Activated CD4-positive, alpha-beta T cell treated with anti-CD3 and anti-CD28 coated beads, Interleukin-2, amount 50 U/mL, for 16 hours (primary cell): ENCODE measurements at regions not wholly inside any gene's neighbourhood (a gene's known extent, or its start where the extent isn't known, plus 50 kb on each side); places are given as distances from the start of the nearest gene placed in this dataset.

Experiments
- DNase-seq: peaks from one replicate; pipeline ENCODE4 v3.0.0-alpha.2; 2020

- no peak for DNase-seq
Measured at GRCh38 chr9:89776795-89777525, 172.1 kb downstream of the GADD45G start.

- no peak for DNase-seq
Measured at GRCh38 chr9:89777544-89777943, 172.7 kb downstream of the GADD45G start.

- no peak for DNase-seq
Measured at GRCh38 chr9:89778100-89779090, 173.6 kb downstream of the GADD45G start.

GRCh38 chr9:89779405-89780203, 174.8 kb downstream of the GADD45G start:
- DNase-seq, result no peak

- no peak for DNase-seq
Measured at GRCh38 chr9:89780959-89781358, 176.1 kb downstream of the GADD45G start.

DNA sequence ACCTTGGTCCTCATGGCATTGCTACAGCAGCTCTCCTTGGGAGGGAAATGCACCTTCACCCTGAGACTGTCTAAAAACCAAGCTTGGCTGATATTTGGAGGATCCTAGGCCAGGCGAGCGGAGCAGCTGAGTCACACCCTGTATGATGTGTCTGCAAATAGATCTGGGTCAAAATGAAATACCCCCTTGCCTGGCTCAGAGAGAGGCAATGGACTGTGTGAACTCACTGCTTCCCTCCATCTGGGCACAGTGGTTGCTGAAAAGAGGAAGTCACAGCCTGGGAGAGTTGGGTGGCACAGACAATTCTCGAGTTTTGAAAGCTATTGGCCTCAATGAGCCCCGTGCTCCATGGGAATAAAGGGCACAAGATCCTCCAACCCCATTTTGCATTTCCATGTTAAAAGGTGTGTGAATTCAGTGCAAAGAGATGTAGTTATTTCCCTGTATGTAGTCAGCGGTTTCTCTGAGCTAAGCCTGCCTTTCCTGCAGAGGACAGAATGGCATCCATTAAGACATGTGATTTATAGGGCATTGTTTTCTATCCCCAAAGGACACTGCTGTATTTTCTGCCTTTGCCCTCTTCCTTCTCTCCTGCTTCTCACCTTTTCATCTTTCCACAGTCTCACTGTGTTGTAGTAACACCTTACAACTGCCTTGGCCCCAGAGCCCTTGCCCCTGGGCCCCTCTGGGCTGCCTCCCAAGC, 177.2 kb downstream of the GADD45G start:
- peak; percentile 2 for DNase-seq

- DNase-seq, result no peak
Measured at GRCh38 chr9:89786655-89787054, 181.8 kb downstream of the GADD45G start.

GRCh38 chr9:89787595-89787994, 182.8 kb downstream of the GADD45G start:
- no peak for DNase-seq

DNA sequence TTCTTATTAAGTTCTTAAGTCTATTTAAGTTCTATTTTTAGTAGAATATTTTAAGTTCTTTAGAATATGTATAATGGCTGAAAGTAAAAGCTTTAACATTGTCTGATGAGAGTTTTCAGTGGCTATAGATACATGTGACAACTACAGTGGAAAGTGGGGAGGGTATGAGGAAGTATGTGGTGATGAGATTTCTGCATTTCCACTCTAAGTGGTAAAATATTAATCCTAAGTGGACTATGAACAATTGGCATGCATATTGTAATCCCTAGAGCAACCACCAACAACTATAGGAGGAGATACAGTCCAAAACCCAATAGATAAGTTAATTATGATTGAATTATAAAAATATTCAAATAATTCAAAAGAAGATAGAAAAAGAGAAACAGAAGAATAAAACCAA, 183.6 kb downstream of the GADD45G start:
- no peak for DNase-seq

GRCh38 chr9:89789922-89790510, 185.2 kb downstream of the GADD45G start:
- DNase-seq, result no peak

- no peak for DNase-seq
Measured at GRCh38 chr9:89790542-89791109, 185.8 kb downstream of the GADD45G start.

DNA sequence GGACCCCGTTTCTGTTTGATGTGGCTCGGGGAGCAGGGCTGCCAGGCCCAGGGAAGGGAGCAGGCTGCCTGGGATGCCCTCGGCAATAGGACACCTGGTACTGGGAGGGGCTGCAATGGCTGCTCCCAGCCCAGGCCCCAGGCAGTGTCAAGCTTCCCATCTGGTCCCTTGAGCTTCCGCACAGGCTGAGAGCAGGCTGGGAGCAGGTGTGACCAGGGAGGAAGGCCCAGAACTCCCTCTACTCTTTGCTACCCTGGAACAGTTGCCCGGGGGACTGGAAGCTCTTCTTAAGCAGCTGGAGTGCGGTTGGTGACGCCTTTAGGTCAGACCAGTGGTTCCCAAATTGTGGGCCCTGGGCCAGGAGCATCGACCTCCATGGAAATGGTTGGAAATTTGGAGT, 186.9 kb downstream of the GADD45G start:
- DNase-seq, result no peak

DNA sequence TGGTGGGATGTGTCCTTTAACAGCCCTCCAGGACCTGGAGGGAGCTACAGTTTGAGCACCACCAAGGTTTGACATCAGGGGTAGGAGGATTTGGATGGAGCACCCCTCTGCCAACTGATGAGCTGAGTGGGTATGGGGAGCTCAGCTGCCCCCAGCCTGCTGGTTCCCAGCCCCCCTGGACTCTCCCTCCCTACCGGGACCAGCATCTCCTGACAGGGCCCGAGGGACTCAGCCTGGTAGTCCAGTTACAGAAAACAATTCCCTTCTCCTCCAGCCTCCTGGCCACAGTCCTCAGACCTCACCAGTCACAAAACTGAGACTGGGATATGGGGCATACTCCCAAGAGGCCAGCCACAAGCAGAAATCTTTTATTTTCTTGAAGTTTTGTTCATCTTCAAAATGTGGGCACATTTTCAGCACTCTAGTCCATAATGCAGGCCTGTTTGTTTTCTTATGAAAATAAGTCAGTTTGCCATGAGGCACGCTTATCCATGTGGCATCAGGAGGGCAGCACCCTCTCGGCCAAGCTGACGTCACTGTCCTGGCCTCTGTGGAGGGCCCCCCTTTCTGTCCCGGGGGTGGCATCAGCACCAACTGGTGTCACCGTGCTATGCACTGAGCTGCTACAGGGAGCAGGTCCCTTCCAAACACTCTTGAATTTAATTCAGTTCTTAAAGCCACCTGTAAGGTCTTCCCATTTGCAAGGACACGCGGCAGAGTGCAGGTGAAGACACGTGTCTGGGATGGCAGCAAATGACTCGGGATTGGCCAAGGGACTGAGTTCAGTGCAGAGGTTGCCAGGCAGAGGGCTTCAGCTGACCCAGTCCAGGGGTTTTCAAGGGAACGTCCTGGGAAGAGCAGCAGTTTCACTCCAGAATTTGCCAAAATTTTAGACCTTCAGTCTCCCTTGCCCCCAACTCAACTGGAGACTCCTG, 187.6 kb downstream of the GADD45G start:
- DNase-seq, result no peak

- no peak for DNase-seq
Measured at GRCh38 chr9:89793124-89793495, 188.3 kb downstream of the GADD45G start.

- no peak for DNase-seq
Measured at GRCh38 chr9:89793551-89793950, 188.7 kb downstream of the GADD45G start.

DNA sequence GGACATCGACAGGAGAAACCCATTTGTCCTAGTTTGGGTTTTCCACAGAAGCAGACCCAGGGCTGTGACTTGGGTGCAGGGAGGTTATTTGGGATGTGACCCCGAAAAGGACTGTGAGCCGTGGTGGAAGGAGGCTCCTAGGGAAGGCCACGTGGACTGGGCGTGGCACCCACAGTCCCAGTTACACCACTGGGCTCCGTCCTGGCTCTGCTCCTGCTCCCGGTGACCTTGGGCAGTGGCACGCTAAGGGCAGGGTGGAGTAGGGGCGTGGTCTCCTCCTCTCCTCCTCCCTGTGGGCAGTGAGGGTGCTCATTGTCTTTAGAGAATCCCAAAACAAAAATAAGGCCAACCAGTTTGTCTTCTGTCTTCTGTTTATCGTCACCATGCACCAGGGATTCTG, 190.1 kb downstream of the GADD45G start:
- DNase-seq, result no peak

- no peak for DNase-seq
Measured at GRCh38 chr9:89795538-89796195, 190.9 kb downstream of the GADD45G start.

DNA sequence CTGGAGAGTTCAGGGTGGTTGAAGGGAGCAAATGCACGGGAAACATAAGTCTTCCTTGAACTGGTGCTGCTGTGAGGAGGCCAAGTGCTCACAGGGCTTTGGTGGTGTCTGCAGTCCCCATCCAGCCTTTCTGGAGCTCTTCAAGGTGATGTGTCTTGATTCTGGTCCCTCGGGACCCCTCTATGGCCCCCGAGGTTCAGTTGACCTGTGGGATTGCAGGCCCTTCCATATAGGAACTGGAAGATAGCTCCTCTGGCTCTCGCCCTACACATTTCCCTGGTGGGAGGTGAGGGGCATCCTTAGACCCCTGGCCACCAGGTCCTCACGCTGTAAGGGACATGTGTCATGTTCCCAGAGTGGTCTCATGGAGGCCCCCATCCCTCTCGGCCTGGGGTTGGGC, 191.8 kb downstream of the GADD45G start:
- DNase-seq, result no peak

DNA sequence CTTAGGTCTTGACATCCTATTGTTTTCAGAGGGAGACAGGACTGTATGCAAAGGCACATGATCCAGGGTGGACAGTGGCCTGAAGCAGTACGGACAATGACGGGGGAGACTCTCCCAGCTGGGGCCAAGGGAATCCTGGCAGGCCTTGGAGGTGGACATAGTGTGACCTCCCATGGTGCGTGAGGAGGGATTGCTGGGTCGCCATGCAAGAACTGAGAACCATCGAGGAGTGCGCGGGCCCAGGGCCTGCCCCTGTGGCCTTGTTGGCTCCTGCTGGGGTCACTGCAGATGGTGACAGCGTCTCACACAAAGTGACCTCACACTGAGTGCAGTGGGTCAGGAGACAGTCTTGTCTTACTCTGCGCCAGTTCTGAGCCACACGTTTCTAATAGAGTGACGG, 192.4 kb downstream of the GADD45G start:
- DNase-seq, result no peak

- no peak for DNase-seq
Measured at GRCh38 chr9:89797937-89798455, 193.2 kb downstream of the GADD45G start.
